ENCODE measurements at regions not wholly inside any gene's neighbourhood (a gene's known extent, or its start where the extent isn't known, plus 50 kb on each side); places are given as distances from the start of the nearest gene placed in this dataset.

GRCh38 chr10:98318861-98319260, 50.9 kb upstream of the LOXL4 start:
- TF ChIP-seq CTCF (IDR thresholded peaks at IDR 0.05) (no peak), EZH2phosphoT487 (IDR thresholded peaks at IDR 0.05) (no peak), EZH2 (IDR thresholded peaks at IDR 0.05) (no peak)
